Testis (tissue), 2 donors: ENCODE measurements at regions not wholly inside any gene's neighbourhood (a gene's known extent, or its start where the extent isn't known, plus 50 kb on each side); places are given as distances from the start of the nearest gene placed in this dataset.

Experiments
- POLR2A ChIP-seq: fragments of 450-650 bp; IDR thresholded peaks from one replicate; pipeline ENCODE4 v1.6.1; 2017; ENCODE audit warnings: antibody characterized with exemption, mild to moderate bottlenecking, moderate library complexity
- TF ChIP-seq, protein P1 (sequence below), 3 experiments: fragments of 450-650 bp in 2 of 3; fragments of 200-600 bp in 1 of 3; sonication (generic) in 1 of 3; IDR thresholded peaks; one replicate each; pipeline ENCODE4 v1.5.1; 2016 to 2019; ENCODE audit warnings: antibody characterized with exemption in 3 of 3, mild to moderate bottlenecking in 2 of 3, moderate library complexity in 1 of 3

DNA sequence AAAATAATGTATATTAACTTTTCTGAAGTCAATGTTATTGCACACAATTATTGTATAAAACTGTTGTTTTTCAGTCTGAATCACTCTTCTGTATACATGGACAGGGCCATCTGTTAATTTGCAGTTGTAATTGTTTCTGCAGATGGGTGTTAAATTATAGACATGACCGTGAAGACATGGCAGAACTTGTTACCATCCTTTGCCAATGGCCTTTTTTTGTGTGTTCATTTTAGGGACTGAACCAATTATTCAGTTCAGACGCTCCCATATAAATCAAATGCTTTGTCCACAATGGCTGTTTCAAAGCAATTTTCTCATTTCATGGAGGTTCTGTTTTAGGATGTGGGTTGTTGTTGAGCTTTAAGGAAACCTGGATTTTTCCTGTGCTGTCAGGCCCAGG, 533.7 kb downstream of the DOK5 start:
- TF ChIP-seq, protein P1, sequence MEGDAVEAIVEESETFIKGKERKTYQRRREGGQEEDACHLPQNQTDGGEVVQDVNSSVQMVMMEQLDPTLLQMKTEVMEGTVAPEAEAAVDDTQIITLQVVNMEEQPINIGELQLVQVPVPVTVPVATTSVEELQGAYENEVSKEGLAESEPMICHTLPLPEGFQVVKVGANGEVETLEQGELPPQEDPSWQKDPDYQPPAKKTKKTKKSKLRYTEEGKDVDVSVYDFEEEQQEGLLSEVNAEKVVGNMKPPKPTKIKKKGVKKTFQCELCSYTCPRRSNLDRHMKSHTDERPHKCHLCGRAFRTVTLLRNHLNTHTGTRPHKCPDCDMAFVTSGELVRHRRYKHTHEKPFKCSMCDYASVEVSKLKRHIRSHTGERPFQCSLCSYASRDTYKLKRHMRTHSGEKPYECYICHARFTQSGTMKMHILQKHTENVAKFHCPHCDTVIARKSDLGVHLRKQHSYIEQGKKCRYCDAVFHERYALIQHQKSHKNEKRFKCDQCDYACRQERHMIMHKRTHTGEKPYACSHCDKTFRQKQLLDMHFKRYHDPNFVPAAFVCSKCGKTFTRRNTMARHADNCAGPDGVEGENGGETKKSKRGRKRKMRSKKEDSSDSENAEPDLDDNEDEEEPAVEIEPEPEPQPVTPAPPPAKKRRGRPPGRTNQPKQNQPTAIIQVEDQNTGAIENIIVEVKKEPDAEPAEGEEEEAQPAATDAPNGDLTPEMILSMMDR (IDR thresholded peaks at IDR 0.05) = no peak
- no peak for TF ChIP-seq POLR2A
